ENCODE measurements at regions not wholly inside any gene's neighbourhood (a gene's known extent, or its start where the extent isn't known, plus 50 kb on each side); places are given as distances from the start of the nearest gene placed in this dataset.
A peak's percentile ranks its signal among the peaks of the same experiment; 100 is the strongest.

DNA sequence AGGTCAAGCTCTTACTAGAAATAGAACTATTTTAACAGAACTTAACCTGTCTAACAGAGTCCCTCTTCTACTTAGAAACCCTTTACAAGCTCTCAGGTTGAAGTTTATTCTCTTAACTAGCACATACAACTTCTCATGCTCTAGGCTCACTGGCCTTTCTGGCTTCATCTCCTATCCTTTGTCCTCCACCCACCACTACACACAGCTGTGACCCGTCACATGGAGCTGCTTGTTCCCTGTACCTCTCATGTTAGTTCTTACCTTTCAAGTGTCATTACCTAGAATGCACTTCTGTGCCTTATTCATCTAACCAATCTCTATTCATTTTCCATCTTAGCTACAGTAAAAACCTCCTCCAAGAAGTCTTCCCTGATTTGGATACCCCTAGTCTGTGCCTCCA, 89.4 kb upstream of the APC start:
- no peak for DNase-seq (ENCODE audit: low spot score in 2 of 2, unreplicated experiment in 2 of 2)
- H3K27me3 Mint-ChIP-seq (ENCODE audit: low read depth) = no peaks in the 10 kb centered on the region
- H3K9me3 Mint-ChIP-seq = no peaks in the 10 kb centered on the region
- H3K4me3 Mint-ChIP-seq = no peak overlapping the region
- TF ChIP-seq, protein P1, sequence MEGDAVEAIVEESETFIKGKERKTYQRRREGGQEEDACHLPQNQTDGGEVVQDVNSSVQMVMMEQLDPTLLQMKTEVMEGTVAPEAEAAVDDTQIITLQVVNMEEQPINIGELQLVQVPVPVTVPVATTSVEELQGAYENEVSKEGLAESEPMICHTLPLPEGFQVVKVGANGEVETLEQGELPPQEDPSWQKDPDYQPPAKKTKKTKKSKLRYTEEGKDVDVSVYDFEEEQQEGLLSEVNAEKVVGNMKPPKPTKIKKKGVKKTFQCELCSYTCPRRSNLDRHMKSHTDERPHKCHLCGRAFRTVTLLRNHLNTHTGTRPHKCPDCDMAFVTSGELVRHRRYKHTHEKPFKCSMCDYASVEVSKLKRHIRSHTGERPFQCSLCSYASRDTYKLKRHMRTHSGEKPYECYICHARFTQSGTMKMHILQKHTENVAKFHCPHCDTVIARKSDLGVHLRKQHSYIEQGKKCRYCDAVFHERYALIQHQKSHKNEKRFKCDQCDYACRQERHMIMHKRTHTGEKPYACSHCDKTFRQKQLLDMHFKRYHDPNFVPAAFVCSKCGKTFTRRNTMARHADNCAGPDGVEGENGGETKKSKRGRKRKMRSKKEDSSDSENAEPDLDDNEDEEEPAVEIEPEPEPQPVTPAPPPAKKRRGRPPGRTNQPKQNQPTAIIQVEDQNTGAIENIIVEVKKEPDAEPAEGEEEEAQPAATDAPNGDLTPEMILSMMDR (IDR thresholded peaks at IDR 0.05; ENCODE audit: unreplicated experiment) = no peak
- H3K4me1 Mint-ChIP-seq = peaks cover 66% of the 10 kb centered on the region
- H3K27ac Mint-ChIP-seq = no peak overlapping the region
- no peaks in the 10 kb centered on the region for H3K36me3 Mint-ChIP-seq

DNA sequence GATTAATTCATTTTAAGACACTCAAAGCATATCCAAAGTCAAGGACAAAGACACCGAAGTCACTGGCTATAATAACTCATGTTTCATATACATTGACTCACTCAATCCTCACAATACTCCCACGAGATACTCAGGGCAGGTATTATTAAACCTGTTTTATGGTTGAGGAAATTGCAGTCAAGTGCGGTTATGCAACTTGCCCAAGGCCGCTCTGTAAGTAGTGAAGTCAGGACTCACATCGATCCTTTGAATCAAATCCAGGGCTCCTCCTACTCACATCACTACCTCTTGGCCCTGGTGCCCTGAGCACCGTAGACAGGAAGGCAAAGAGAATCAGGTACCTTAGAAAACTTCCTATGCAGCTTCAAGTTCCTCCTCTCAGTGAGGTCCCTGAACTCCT, 87.8 kb upstream of the APC start:
- no peaks in the 10 kb centered on the region for H3K36me3 Mint-ChIP-seq

GRCh38 chr5:112653638-112654205, 84.0 kb upstream of the APC start:
- Mint-ChIP-seq H3K4me1 (peaks cover 30% of the 10 kb centered on the region), H3K27me3 (ENCODE audit: low read depth) (no peaks in the 10 kb centered on the region), H3K9me3 (no peaks in the 10 kb centered on the region), H3K36me3 (no peaks in the 10 kb centered on the region), H3K4me3 (no peak overlapping the region), H3K27ac (peak overlapping the region; percentile 73)
- no peak for DNase-seq (ENCODE audit: low spot score in 2 of 2, unreplicated experiment in 2 of 2)
- TF ChIP-seq, protein P1 (IDR thresholded peaks at IDR 0.05; ENCODE audit: unreplicated experiment) = no peak

More for the DNA sequence above, 87.8 kb upstream of the APC start:
- Mint-ChIP-seq H3K4me1 (peaks cover 61% of the 10 kb centered on the region), H3K27me3 (ENCODE audit: low read depth) (no peaks in the 10 kb centered on the region), H3K9me3 (no peaks in the 10 kb centered on the region), H3K4me3 (no peak overlapping the region), H3K27ac (peak overlapping the region; percentile 60)
- no peak for DNase-seq (ENCODE audit: low spot score in 2 of 2, unreplicated experiment in 2 of 2)
- TF ChIP-seq, protein P1 (IDR thresholded peaks at IDR 0.05; ENCODE audit: unreplicated experiment) = no peak

GRCh38 chr5:112655513-112655912, 82.2 kb upstream of the APC start:
- Mint-ChIP-seq H3K4me3 (no peak overlapping the region), H3K27ac (no peak overlapping the region), H3K27me3 (ENCODE audit: low read depth) (no peaks in the 10 kb centered on the region), H3K9me3 (peaks cover 15% of the 10 kb centered on the region), H3K4me1 (peaks cover 13% of the 10 kb centered on the region), H3K36me3 (peaks cover 3% of the 10 kb centered on the region)
- TF ChIP-seq, protein P1 (IDR thresholded peaks at IDR 0.05; ENCODE audit: unreplicated experiment) = no peak
- no peak for DNase-seq (ENCODE audit: low spot score in 2 of 2, unreplicated experiment in 2 of 2)

GRCh38 chr5:112656451-112656850, 81.2 kb upstream of the APC start:
- H3K9me3 Mint-ChIP-seq = peaks cover 25% of the 10 kb centered on the region
- no peak overlapping the region for H3K27ac Mint-ChIP-seq
- TF ChIP-seq, protein P1 (IDR thresholded peaks at IDR 0.05; ENCODE audit: unreplicated experiment) = no peak
- no peak overlapping the region for H3K4me3 Mint-ChIP-seq
- peaks cover 11% of the 10 kb centered on the region for H3K36me3 Mint-ChIP-seq
- no peaks in the 10 kb centered on the region for H3K27me3 Mint-ChIP-seq (ENCODE audit: low read depth)
- DNase-seq (ENCODE audit: low spot score in 2 of 2, unreplicated experiment in 2 of 2) = no peak
- peaks cover 13% of the 10 kb centered on the region for H3K4me1 Mint-ChIP-seq

DNA sequence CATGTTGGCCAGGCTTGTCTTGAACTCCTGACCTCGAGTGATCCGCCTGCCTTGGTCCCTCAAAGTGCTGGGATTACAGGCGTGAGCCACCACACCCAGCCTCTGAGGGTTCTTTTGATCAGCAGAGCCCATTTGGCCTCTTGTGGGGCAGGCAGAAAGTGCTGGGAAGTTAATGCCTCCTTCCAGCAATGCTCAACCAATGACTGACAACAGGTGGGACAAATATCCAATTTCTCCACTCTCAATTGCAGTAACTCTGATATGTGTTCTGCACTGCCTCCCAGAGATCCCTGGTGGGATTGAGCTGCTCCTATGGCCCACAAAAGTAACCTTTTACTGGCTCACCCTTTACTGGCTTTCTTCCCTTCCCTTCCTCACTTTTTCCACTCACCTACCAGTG, 79.9 kb upstream of the APC start:
- Mint-ChIP-seq H3K27me3 (ENCODE audit: low read depth) (no peaks in the 10 kb centered on the region), H3K27ac (no peak overlapping the region), H3K9me3 (peaks cover 30% of the 10 kb centered on the region), H3K4me1 (peaks cover 10% of the 10 kb centered on the region), H3K36me3 (peaks cover 11% of the 10 kb centered on the region), H3K4me3 (no peak overlapping the region)
- TF ChIP-seq, protein P1 (IDR thresholded peaks at IDR 0.05; ENCODE audit: unreplicated experiment) = no peak
- no peak for DNase-seq (ENCODE audit: low spot score in 2 of 2, unreplicated experiment in 2 of 2)

Measured in mesothelial cell of epicardium (in vitro differentiated cells).